HFFc6 (cell line): ENCODE measurements at regions not wholly inside any gene's neighbourhood (a gene's known extent, or its start where the extent isn't known, plus 50 kb on each side); places are given as distances from the start of the nearest gene placed in this dataset.

Source experiments
- DNase-seq: peaks from one replicate; pipeline ENCODE4 v3.0.0-alpha.2; 2018
- H3K27ac Mint-ChIP-seq: 2 replicates; pipeline ENCODE4 v1.8.0; 2020; ENCODE audit warnings: mild to moderate bottlenecking, mixed read lengths
- H3K27me3 Mint-ChIP-seq: 2 replicates; pipeline ENCODE4 v1.8.0; 2021; ENCODE audit warnings: mild to moderate bottlenecking, moderate library complexity, mixed read lengths; ENCODE audit not compliant: insufficient read depth
- H3K36me3 Mint-ChIP-seq: 2 replicates; pipeline ENCODE4 v1.8.0; 2021; ENCODE audit warnings: low read depth, mixed read lengths
- H3K4me1 Mint-ChIP-seq: 2 replicates; pipeline ENCODE4 v1.8.0; 2020; ENCODE audit warnings: low read depth, mixed read lengths
- H3K4me3 Mint-ChIP-seq: 2 replicates; pipeline ENCODE4 v1.8.0; 2020; ENCODE audit warnings: mild to moderate bottlenecking, moderate library complexity, mixed read lengths
- H3K9me3 Mint-ChIP-seq: 2 replicates; pipeline ENCODE4 v1.8.0; 2020; ENCODE audit warnings: mild to moderate bottlenecking, mixed read lengths
- TF ChIP-seq, protein P1 (sequence below): fragments of 200-600 bp; sonication (generic); IDR thresholded peaks from 2 replicates; pipeline ENCODE4 v1.5.0; 2021; ENCODE audit warnings: antibody characterized with exemption, mild to moderate bottlenecking

- no peak for DNase-seq
- no peaks in the 10 kb centered on the region for H3K27me3 Mint-ChIP-seq
- TF ChIP-seq, protein P1, sequence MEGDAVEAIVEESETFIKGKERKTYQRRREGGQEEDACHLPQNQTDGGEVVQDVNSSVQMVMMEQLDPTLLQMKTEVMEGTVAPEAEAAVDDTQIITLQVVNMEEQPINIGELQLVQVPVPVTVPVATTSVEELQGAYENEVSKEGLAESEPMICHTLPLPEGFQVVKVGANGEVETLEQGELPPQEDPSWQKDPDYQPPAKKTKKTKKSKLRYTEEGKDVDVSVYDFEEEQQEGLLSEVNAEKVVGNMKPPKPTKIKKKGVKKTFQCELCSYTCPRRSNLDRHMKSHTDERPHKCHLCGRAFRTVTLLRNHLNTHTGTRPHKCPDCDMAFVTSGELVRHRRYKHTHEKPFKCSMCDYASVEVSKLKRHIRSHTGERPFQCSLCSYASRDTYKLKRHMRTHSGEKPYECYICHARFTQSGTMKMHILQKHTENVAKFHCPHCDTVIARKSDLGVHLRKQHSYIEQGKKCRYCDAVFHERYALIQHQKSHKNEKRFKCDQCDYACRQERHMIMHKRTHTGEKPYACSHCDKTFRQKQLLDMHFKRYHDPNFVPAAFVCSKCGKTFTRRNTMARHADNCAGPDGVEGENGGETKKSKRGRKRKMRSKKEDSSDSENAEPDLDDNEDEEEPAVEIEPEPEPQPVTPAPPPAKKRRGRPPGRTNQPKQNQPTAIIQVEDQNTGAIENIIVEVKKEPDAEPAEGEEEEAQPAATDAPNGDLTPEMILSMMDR: no peak
- H3K9me3 Mint-ChIP-seq: no peaks in the 10 kb centered on the region
- H3K4me1 Mint-ChIP-seq: no peaks in the 10 kb centered on the region; the same call in 1 of the 2 replicates
- H3K4me3 Mint-ChIP-seq: no peak overlapping the region
- H3K27ac Mint-ChIP-seq: no peak overlapping the region
- H3K36me3 Mint-ChIP-seq: no peaks in the 10 kb centered on the region
Measured at GRCh38 chr3:178044320-178044719, 491.9 kb upstream of the KCNMB2 start.

GRCh38 chr3:178047496-178047895, 488.7 kb upstream of the KCNMB2 start:
- Mint-ChIP-seq H3K36me3 (no peaks in the 10 kb centered on the region), H3K27ac (no peak overlapping the region), H3K27me3 (no peaks in the 10 kb centered on the region), H3K4me3 (no peak overlapping the region), H3K9me3 (no peaks in the 10 kb centered on the region), H3K4me1 (no peaks in the 10 kb centered on the region; the same call in 1 of the 2 replicates)
- TF ChIP-seq, protein P1: no peak
- no peak for DNase-seq

GRCh38 chr3:178048768-178049167, 487.5 kb upstream of the KCNMB2 start:
- no peak for DNase-seq
- H3K4me1 Mint-ChIP-seq: no peaks in the 10 kb centered on the region; the same call in 1 of the 2 replicates

GRCh38 chr3:178054471-178054870, 481.8 kb upstream of the KCNMB2 start:
- H3K36me3 Mint-ChIP-seq: no peaks in the 10 kb centered on the region
- TF ChIP-seq, protein P1: no peak
- no peak for DNase-seq
- no peaks in the 10 kb centered on the region for H3K9me3 Mint-ChIP-seq
- no peaks in the 10 kb centered on the region for H3K27me3 Mint-ChIP-seq
- H3K4me3 Mint-ChIP-seq: no peak overlapping the region
- H3K27ac Mint-ChIP-seq: no peak overlapping the region
- no peaks in the 10 kb centered on the region for H3K4me1 Mint-ChIP-seq

More at GRCh38 chr3:178048768-178049167, 487.5 kb upstream of the KCNMB2 start:
- no peak overlapping the region for H3K4me3 Mint-ChIP-seq
- no peaks in the 10 kb centered on the region for H3K9me3 Mint-ChIP-seq
- TF ChIP-seq, protein P1: no peak
- H3K36me3 Mint-ChIP-seq: no peaks in the 10 kb centered on the region
- H3K27me3 Mint-ChIP-seq: no peaks in the 10 kb centered on the region
- H3K27ac Mint-ChIP-seq: no peak overlapping the region

GRCh38 chr3:178055939-178056338, 480.3 kb upstream of the KCNMB2 start:
- no peak overlapping the region for H3K27ac Mint-ChIP-seq
- no peaks in the 10 kb centered on the region for H3K36me3 Mint-ChIP-seq
- H3K27me3 Mint-ChIP-seq: no peaks in the 10 kb centered on the region
- no peak for DNase-seq
- no peaks in the 10 kb centered on the region for H3K9me3 Mint-ChIP-seq
- H3K4me3 Mint-ChIP-seq: no peak overlapping the region
- H3K4me1 Mint-ChIP-seq: no peaks in the 10 kb centered on the region
- TF ChIP-seq, protein P1: no peak

- H3K4me1 Mint-ChIP-seq: no peaks in the 10 kb centered on the region
- no peaks in the 10 kb centered on the region for H3K36me3 Mint-ChIP-seq
- H3K27ac Mint-ChIP-seq: no peak overlapping the region
- no peaks in the 10 kb centered on the region for H3K9me3 Mint-ChIP-seq
- no peaks in the 10 kb centered on the region for H3K27me3 Mint-ChIP-seq
- H3K4me3 Mint-ChIP-seq: no peak overlapping the region
- DNase-seq: no peak
- TF ChIP-seq, protein P1: no peak
Measured at GRCh38 chr3:178056868-178057267, 479.4 kb upstream of the KCNMB2 start.
